NB4 (cell line): ENCODE measurements at regions not wholly inside any gene's neighbourhood (a gene's known extent, or its start where the extent isn't known, plus 50 kb on each side); places are given as distances from the start of the nearest gene placed in this dataset.

ENCODE experiments used
- CTCF ChIP-seq: IDR thresholded peaks from one replicate; pipeline ENCODE4 v1.5.1; 2012; ENCODE audit warnings: low read depth, low read length
- MYC ChIP-seq: IDR thresholded peaks from 2 replicates; pipeline ENCODE4 v1.6.1; 2011; ENCODE audit warnings: low read depth, low read length
- POLR2A ChIP-seq: IDR thresholded peaks from 2 replicates; pipeline ENCODE4 v1.6.1; 2011; ENCODE audit warnings: mild to moderate bottlenecking; ENCODE audit not compliant: insufficient read length; ENCODE audit errors: extremely low read depth

GRCh38 chr12:30843211-30843610 is 83.3 kb upstream of the TSPAN11 start:
- TF ChIP-seq POLR2A (no peak), CTCF (no peak), MYC (no peak)
